ENCODE measurements at regions not wholly inside any gene's neighbourhood (a gene's known extent, or its start where the extent isn't known, plus 50 kb on each side); places are given as distances from the start of the nearest gene placed in this dataset.

DNA sequence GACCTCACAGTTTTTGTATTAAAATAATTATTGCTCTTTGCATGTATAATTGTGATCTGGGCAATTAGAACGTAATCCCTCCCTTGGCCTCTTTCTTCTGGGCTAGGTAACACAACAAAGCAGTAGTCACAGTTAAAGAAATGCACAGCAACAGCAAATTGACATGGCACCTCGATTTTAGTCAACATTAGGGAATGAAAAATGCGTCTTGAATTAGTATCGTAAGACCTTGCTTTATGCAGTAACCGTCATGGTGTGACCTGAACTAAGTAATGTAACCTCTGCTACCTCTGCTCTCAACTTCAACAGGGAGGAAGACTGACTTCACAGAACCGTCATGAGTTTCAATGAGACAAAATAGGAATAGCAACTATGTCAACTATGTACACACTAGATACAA, 265.4 kb upstream of the MAF start:
- 88 to 90% methylated on average over 6 of the region's 6 CpGs for WGBS, 2 donors
- TF ChIP-seq, protein P1, sequence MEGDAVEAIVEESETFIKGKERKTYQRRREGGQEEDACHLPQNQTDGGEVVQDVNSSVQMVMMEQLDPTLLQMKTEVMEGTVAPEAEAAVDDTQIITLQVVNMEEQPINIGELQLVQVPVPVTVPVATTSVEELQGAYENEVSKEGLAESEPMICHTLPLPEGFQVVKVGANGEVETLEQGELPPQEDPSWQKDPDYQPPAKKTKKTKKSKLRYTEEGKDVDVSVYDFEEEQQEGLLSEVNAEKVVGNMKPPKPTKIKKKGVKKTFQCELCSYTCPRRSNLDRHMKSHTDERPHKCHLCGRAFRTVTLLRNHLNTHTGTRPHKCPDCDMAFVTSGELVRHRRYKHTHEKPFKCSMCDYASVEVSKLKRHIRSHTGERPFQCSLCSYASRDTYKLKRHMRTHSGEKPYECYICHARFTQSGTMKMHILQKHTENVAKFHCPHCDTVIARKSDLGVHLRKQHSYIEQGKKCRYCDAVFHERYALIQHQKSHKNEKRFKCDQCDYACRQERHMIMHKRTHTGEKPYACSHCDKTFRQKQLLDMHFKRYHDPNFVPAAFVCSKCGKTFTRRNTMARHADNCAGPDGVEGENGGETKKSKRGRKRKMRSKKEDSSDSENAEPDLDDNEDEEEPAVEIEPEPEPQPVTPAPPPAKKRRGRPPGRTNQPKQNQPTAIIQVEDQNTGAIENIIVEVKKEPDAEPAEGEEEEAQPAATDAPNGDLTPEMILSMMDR (IDR thresholded peaks at IDR 0.05), result no peak
- no peak for TF ChIP-seq POLR2A (IDR thresholded peaks at IDR 0.05)

DNA sequence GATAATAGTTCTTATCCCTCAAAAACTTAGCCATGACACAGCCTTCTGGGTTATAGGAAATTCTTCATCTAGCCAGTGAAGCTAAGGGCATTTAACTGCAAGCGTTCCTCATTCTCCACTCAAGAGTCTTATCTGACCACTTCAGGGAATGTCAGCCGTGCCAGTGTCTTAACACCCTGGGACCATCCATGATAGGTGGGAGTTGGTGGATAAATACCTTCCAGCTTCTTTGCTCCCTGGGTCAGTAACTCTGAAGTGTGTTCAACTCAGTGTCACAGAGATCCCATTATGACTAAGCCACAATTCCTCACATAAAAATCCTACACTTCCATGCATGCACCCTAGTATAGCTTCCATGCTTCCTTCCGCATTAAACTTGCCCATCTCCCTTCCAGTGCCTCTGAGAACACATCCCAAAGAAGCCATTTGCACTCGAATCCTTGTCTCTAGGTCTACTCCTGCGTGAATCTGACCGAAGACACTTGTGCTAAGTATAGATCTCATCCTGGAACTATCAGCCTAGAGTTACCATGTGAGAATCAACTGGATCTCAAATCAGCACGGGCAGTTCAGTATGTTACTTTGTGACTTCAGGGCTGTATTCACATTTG, 264.3 kb upstream of the MAF start:
- intact Hi-C loops (cut with DNase I; ENCODE audit: low total_unique reads), result no loop called here
- no peak overlapping the region for H3K4me3 ChIP-seq (ENCODE audit: low read depth, poor library complexity, severe bottlenecking)
- TF ChIP-seq POLR2A (IDR thresholded peaks at IDR 0.05), result no peak
- TF ChIP-seq, protein P1 (IDR thresholded peaks at IDR 0.05), result no peak
- WGBS, 2 donors, result 92 to 94% methylated on average over 7 of the region's 7 CpGs
- no peak for DNase-seq (ENCODE audit: low spot score in 2 of 2)

More for the DNA sequence above, 265.4 kb upstream of the MAF start:
- intact Hi-C loops (cut with DNase I; ENCODE audit: low total_unique reads), result no loop called here
- DNase-seq (ENCODE audit: low spot score in 2 of 2), result no peak
- H3K4me3 ChIP-seq (ENCODE audit: low read depth, poor library complexity, severe bottlenecking), result no peak overlapping the region

DNA sequence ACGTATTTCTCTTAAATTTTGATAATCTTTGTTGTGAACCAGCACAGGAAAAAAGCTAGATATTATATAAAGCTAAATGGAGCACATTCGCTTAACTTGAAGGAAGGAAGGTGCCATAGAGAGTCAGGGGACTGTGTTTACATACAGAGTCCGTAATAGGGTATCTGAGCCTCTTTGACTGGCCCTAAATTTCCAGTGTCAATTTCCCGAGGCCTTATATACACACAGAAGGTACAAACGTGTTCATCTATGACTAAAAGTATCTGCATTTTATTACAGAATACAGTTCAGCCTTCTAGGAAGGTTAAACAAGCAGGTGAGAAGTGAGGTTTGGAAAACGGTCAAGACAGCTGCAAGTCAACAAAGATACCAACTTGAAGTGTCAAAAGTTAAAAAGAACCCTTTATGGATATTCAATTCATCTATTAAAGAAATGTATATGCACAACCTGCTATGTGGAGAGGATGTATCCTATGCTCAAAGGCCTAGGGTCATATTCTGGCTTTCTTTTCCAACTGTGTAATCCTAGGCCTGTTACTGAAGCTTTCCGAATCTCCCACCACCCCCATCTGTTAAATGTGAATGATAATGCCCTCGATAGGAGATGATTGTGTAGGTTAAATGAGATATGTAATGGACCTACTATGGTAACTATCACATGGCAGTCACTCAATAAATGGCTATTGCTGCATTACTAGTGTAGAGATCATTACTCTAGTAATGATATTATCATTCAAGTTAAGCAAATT, 263.7 kb upstream of the MAF start:
- no peak for DNase-seq (ENCODE audit: low spot score in 2 of 2)
- WGBS, 2 donors, result 79% methylated on average over 8 of the region's 8 CpGs
- TF ChIP-seq, protein P1 (IDR thresholded peaks at IDR 0.05), result no peak
- TF ChIP-seq POLR2A (IDR thresholded peaks at IDR 0.05), result no peak
- no peak overlapping the region for H3K4me3 ChIP-seq (ENCODE audit: low read depth, poor library complexity, severe bottlenecking)
- intact Hi-C loops (cut with DNase I; ENCODE audit: low total_unique reads), result no loop called here

DNA sequence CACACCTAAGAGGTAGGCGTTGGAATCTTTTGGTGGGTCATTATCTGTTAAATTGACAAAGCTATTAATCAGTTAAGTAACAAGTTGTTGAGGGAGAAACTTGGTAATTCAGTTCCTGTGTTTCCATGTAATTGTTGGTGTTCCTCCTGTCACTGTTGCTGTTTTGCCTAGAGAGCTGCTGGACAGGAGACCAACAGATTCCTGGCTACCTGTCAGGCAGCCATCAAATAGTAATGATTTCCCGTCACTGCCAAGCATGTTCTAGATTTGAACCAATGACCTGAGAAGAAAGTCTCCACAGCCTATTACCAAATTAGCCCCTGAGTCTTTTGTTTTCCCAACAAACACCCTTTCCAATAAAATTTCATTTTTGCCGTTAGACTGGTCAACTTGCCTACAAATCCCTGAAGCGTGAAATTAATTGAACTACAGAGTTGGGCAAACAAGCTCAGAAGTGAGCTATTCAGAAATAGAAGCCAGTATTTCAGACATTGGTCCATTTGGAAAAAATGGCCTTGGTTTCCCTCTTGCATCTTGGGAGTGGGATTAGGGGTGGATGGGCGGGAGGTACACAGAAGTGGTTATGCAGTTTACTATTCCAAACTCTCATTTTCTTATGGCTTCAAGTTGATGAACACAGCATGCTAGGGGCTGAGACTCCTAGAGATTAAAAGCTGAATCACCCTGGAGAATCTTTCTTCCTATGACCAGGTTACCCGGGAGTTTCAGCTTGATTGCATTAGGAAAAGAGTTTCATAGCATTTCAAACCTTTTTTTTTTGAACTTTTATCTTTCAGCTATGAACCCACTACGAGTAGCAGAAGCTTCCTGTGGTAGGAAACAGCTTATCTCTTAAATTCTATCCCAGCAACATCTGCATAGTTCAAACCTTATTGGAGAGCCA, 262.8 kb upstream of the MAF start:
- TF ChIP-seq POLR2A (IDR thresholded peaks at IDR 0.05), result no peak
- TF ChIP-seq, protein P1 (IDR thresholded peaks at IDR 0.05), result no peak
- no peak overlapping the region for H3K4me3 ChIP-seq (ENCODE audit: low read depth, poor library complexity, severe bottlenecking)
- DNase-seq (ENCODE audit: low spot score in 2 of 2), result no peak
- intact Hi-C loops (cut with DNase I; ENCODE audit: low total_unique reads), result no loop called here
- 84 to 87% methylated on average over 7 of the region's 7 CpGs for WGBS, 2 donors

DNA sequence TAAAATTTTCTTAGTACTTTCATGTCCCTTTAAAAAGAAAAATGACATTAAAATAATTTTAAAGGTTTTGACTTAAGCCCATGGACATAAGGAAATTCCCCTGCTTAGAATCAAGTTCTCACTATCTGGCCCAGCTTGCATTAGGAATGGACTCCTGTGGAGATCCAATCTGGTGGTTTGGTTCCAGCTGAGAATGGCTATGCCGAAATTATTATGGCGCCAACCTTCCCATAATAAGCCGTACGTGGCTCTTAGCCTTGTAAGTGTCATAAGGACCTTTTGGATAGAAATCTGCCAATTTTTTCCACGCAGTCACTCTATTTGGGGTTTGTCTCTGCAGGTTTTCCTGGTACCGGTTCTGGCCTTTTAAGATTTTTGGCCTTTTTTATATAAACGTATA, 262.1 kb upstream of the MAF start:
- intact Hi-C loops (cut with DNase I; ENCODE audit: low total_unique reads), result no loop called here
- whole genome bisulfite sequencing, 2 donors, result 96 to 97% methylated on average over 7 of the region's 7 CpGs
- H3K4me3 ChIP-seq (ENCODE audit: low read depth, poor library complexity, severe bottlenecking), result no peak overlapping the region
- no peak for DNase-seq (ENCODE audit: low spot score in 2 of 2)
- no peak for TF ChIP-seq POLR2A (IDR thresholded peaks at IDR 0.05)
- TF ChIP-seq, protein P1 (IDR thresholded peaks at IDR 0.05), result no peak

Measured in lower leg skin (tissue), 4 donors.